ENCODE measurements at regions not wholly inside any gene's neighbourhood (a gene's known extent, or its start where the extent isn't known, plus 50 kb on each side); places are given as distances from the start of the nearest gene placed in this dataset.

DNA sequence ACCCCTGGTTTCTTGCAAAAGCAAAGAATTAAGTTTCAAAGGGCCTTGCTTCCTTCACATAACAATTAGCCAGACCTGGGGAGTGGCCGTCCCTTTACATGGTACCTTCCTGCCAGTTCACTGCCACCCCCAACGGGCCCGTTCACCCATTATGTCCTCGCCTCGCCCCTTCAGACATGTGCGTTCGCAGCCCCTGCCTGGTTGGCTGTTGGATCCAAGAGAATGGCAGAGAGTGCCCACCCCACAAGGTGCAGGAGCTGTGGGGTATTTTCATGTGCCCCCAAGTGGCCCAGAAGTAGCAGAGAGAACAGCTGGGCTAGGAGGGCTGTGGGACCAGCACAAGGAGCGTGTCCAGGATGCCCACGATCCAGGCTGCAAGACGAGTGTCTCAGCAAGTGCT lies 422.9 kb upstream of the SULF2 start:
- 92% methylated on average over 10 of the region's 10 CpGs for WGBS
- Histone ChIP-seq H3K4me1 (ENCODE audit: insufficient read depth, low read length) (peaks cover 3% of the 10 kb centered on the region; the same call in 1 of the 2 replicates), H3K27ac (ENCODE audit: low read depth, low read length) (no peak overlapping the region), H3K9me3 (ENCODE audit: insufficient read depth, low read depth, low read length) (no peaks in the 10 kb centered on the region), H3K9ac (ENCODE audit: low read depth, low read length) (no peak overlapping the region), H3K27me3 (ENCODE audit: insufficient read depth, low read length) (no peaks in the 10 kb centered on the region), H3K36me3 (ENCODE audit: insufficient read depth, low read length) (no peaks in the 10 kb centered on the region), H3K4me3 (ENCODE audit: low read length) (no peak overlapping the region)

DNA sequence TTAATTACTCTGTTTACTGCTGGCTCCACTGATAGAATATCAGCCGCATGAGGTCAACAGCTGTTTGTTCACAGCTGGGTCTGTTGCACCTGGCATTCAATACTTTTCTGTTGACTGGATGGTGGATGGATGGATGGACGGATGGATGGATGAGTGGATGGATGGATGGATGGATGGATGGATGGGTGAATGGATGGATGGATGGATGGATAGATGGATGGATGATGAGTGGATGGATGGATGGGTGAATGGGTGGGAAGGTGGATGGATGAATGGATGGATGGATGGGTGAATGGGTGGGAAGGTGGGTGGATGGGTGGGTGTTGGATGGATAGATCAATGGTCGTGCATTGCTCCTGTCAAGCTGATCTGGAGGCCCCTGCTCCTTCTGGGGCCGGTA lies 422.2 kb upstream of the SULF2 start:
- no peaks in the 10 kb centered on the region for H3K9me3 ChIP-seq (ENCODE audit: insufficient read depth, low read depth, low read length)
- no peak overlapping the region for H3K4me3 ChIP-seq (ENCODE audit: low read length)
- H3K4me1 ChIP-seq (ENCODE audit: insufficient read depth, low read length), result peaks cover 3% of the 10 kb centered on the region; the same call in 1 of the 2 replicates
- 90% methylated on average over 4 of the region's 4 CpGs for WGBS
- no peaks in the 10 kb centered on the region for H3K36me3 ChIP-seq (ENCODE audit: insufficient read depth, low read length)
- H3K9ac ChIP-seq (ENCODE audit: low read depth, low read length), result no peak overlapping the region
- no peaks in the 10 kb centered on the region for H3K27me3 ChIP-seq (ENCODE audit: insufficient read depth, low read length)
- H3K27ac ChIP-seq (ENCODE audit: low read depth, low read length), result no peak overlapping the region

DNA sequence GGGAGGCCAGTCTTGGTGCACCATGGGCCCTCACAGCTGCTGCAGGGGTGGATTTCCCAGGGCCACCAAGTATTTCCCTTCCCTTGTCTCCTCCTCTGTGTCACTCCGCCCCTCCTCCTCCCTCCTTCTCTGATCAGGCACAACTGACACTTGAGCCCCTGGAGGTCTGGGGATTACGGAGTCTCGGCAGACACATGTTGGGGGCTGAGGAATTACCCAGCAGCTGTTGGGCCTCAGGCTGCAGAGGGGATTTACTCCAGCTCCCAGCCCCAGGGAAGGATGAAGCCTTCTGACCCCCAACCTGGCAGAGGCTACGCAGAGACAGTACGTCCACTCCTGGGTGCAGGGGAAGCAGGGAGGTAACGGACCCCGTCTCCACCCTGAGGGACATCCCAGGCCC lies 420.5 kb upstream of the SULF2 start:
- 68% methylated on average over 7 of the region's 7 CpGs for WGBS
- no peak overlapping the region for H3K27ac ChIP-seq (ENCODE audit: low read depth, low read length)

DNA sequence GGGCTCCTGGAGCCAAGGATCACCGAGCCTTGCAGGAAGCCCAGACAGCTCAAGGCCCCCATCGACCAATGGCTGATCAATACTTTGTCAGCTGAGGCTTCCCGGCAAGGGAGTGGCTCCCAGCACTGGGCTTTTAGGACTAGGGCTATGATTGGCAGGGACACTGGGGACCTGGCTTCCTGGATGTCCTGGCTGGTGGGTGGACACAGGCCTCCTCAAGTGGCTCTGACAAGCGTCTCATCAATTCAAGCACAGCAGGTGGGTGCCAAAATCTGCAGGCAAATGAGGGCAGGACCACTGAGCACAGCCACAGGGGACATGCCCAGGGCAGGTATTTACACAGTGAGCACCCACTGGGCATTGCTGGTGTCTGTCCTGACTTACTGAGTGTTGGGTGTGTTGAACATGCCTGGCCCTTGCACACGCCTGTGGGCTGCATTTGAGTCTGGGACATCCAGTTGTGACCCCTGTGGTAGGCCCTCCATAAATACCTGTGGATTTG lies 420.1 kb upstream of the SULF2 start:
- Histone ChIP-seq H3K9me3 (ENCODE audit: insufficient read depth, low read depth, low read length) (no peaks in the 10 kb centered on the region), H3K27ac (ENCODE audit: low read depth, low read length) (no peak overlapping the region), H3K27me3 (ENCODE audit: insufficient read depth, low read length) (no peaks in the 10 kb centered on the region), H3K36me3 (ENCODE audit: insufficient read depth, low read length) (no peaks in the 10 kb centered on the region), H3K4me3 (ENCODE audit: low read length) (no peak overlapping the region), H3K4me1 (ENCODE audit: insufficient read depth, low read length) (peaks cover 3% of the 10 kb centered on the region; the same call in 1 of the 2 replicates), H3K9ac (ENCODE audit: low read depth, low read length) (no peak overlapping the region)
- 91% methylated on average over 5 of the region's 5 CpGs for WGBS

More for the DNA sequence above, 420.5 kb upstream of the SULF2 start:
- H3K9me3 ChIP-seq (ENCODE audit: insufficient read depth, low read depth, low read length), result no peaks in the 10 kb centered on the region
- H3K27me3 ChIP-seq (ENCODE audit: insufficient read depth, low read length), result no peaks in the 10 kb centered on the region
- H3K4me3 ChIP-seq (ENCODE audit: low read length), result no peak overlapping the region
- peaks cover 3% of the 10 kb centered on the region; the same call in 1 of the 2 replicates for H3K4me1 ChIP-seq (ENCODE audit: insufficient read depth, low read length)
- no peaks in the 10 kb centered on the region for H3K36me3 ChIP-seq (ENCODE audit: insufficient read depth, low read length)
- H3K9ac ChIP-seq (ENCODE audit: low read depth, low read length), result no peak overlapping the region

DNA sequence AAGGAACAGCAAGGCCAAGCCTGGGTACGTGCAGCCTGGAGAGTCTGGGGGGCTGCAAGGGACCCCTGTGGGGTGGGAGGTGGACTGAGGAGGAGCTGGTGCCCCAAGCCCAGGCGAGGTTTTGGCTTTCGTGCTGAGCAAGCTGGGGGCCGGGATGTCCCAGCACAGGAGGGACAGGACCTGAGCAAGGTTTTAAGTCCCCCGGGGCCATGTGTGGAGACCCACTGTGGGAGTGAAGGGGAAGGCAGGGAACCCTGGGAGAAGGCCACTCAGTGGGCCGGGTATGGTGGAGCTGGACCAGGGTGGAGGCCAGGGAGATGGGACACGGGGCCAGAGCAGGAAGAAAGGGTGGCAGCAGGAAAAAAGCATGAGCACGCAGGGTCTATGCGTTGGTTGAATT lies 419.2 kb upstream of the SULF2 start:
- H3K36me3 ChIP-seq (ENCODE audit: insufficient read depth, low read length), result no peaks in the 10 kb centered on the region
- H3K27me3 ChIP-seq (ENCODE audit: insufficient read depth, low read length), result no peaks in the 10 kb centered on the region
- H3K4me3 ChIP-seq (ENCODE audit: low read length), result no peak overlapping the region
- no peak overlapping the region for H3K27ac ChIP-seq (ENCODE audit: low read depth, low read length)
- H3K9ac ChIP-seq (ENCODE audit: low read depth, low read length), result no peak overlapping the region
- 94% methylated on average over 9 of the region's 9 CpGs for WGBS
- H3K9me3 ChIP-seq (ENCODE audit: insufficient read depth, low read depth, low read length), result no peaks in the 10 kb centered on the region
- peaks cover 3% of the 10 kb centered on the region; the same call in 1 of the 2 replicates for H3K4me1 ChIP-seq (ENCODE audit: insufficient read depth, low read length)

DNA sequence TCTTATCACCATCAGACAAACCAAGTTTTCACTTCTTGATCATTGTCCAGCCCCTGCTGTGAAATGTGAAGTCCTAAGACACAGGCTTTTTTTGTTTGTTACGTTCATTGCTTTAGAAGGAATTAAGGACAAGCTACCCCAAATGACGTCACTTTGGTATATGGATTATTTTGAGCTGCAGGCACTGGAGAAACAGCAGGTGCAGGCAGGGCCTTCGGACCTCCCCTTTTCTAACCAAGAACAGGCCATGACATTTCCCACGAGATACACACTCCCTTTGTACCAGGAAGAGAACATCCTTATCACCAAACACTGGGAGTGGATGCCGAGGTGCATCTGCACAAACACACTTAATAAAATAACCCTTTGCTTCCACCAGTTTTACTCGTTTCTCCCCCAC lies 418.0 kb upstream of the SULF2 start:
- Histone ChIP-seq H3K27me3 (ENCODE audit: insufficient read depth, low read length) (no peaks in the 10 kb centered on the region), H3K9ac (ENCODE audit: low read depth, low read length) (no peak overlapping the region), H3K9me3 (ENCODE audit: insufficient read depth, low read depth, low read length) (no peaks in the 10 kb centered on the region), H3K4me1 (ENCODE audit: insufficient read depth, low read length) (peaks cover 3% of the 10 kb centered on the region; the same call in 1 of the 2 replicates), H3K4me3 (ENCODE audit: low read length) (no peak overlapping the region), H3K36me3 (ENCODE audit: insufficient read depth, low read length) (no peaks in the 10 kb centered on the region), H3K27ac (ENCODE audit: low read depth, low read length) (no peak overlapping the region)
- 88% methylated on average over 6 of the region's 6 CpGs for WGBS

DNA sequence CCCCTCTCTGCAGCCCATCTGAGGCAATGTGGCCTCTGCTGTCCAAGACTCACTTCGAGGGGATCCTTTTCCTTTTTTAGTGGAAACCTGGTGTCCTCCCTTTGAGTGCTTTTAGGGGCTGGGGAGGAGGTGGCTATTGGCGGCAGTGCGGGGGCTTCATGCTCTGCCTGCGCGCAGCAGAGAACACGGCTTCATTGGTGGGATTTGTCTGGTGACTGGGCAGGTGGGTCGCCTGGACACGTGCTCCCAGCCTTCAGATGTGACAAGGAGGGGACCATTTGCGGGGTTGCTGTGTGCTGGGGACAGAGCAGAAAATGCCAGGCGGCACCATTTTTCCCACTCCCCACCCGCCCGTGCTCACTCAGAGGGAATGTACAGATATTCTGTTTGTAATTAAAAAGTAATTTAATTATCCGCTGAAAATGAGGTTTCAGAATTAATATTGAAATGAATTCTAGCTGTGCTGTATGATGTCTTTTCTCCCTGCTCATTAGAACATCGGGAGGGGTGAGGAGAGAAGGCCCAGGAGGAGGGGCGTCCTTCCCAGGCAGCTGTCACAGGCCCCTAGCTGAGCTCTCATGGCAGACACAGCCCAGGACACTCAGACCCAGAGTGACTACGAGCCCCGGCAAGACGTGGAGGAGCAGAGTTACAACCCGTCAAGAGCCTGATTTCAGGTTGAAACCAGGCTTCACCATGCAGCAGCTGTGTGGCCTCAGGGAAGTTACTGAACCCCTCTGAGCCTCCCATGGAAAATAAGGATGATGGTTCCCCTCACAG lies 417.2 kb upstream of the SULF2 start:
- H3K9ac ChIP-seq (ENCODE audit: low read depth, low read length), result no peak overlapping the region
- WGBS, result 92% methylated on average over 19 of the region's 19 CpGs
- no peak overlapping the region for H3K27ac ChIP-seq (ENCODE audit: low read depth, low read length)
- H3K9me3 ChIP-seq (ENCODE audit: insufficient read depth, low read depth, low read length), result no peaks in the 10 kb centered on the region
- no peaks in the 10 kb centered on the region for H3K27me3 ChIP-seq (ENCODE audit: insufficient read depth, low read length)
- H3K4me3 ChIP-seq (ENCODE audit: low read length), result no peak overlapping the region
- peaks cover 3% of the 10 kb centered on the region; the same call in 1 of the 2 replicates for H3K4me1 ChIP-seq (ENCODE audit: insufficient read depth, low read length)
- H3K36me3 ChIP-seq (ENCODE audit: insufficient read depth, low read length), result no peaks in the 10 kb centered on the region

DNA sequence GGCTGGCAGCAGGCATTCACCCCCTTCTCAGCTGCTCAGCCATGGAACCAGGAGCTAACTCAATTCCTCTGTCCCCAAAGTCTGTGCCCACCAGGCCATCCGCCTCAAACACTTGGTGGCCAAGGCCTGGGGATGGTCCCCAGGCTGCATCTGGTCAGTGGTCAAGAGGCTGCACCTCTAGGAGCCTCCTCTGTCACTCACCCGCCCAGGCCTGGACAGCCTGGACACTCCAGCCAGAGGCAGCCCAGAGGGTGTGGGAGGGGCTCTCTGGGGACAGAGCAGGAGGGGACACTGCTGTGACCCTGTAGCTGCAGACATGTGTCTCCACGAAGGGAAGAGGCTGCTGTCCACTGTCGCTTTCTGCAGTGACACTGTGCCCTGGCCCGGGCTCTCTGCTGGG lies 416.6 kb upstream of the SULF2 start:
- no peak overlapping the region for H3K9ac ChIP-seq (ENCODE audit: low read depth, low read length)
- no peak overlapping the region for H3K27ac ChIP-seq (ENCODE audit: low read depth, low read length)
- H3K36me3 ChIP-seq (ENCODE audit: insufficient read depth, low read length), result no peaks in the 10 kb centered on the region
- H3K4me3 ChIP-seq (ENCODE audit: low read length), result no peak overlapping the region
- H3K9me3 ChIP-seq (ENCODE audit: insufficient read depth, low read depth, low read length), result no peaks in the 10 kb centered on the region
- 92% methylated on average over 5 of the region's 5 CpGs for WGBS
- H3K4me1 ChIP-seq (ENCODE audit: insufficient read depth, low read length), result peaks cover 3% of the 10 kb centered on the region; the same call in 1 of the 2 replicates
- no peaks in the 10 kb centered on the region for H3K27me3 ChIP-seq (ENCODE audit: insufficient read depth, low read length)

DNA sequence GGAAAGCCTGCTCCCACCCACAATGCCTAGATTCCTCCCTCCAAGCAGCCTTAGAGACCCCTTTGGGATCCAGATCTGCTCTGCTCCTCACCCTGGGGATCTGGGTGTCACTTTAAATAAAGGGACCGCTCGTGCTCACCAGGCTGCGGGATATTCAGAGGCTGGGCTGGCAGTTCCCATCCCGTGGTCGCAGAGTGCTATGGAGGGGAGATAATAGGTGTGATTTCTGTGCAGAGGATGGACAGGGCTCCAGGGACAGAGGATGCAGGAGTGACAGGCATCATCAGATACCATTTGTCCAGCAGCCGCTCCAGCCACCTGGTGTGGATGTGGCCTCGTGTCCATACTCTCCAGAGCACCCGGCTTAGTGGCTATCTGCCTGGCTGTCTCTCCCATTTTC lies 415.9 kb upstream of the SULF2 start:
- Histone ChIP-seq H3K4me1 (ENCODE audit: insufficient read depth, low read length) (peaks cover 3% of the 10 kb centered on the region; the same call in 1 of the 2 replicates), H3K9me3 (ENCODE audit: insufficient read depth, low read depth, low read length) (no peaks in the 10 kb centered on the region), H3K4me3 (ENCODE audit: low read length) (no peak overlapping the region), H3K27me3 (ENCODE audit: insufficient read depth, low read length) (no peaks in the 10 kb centered on the region), H3K9ac (ENCODE audit: low read depth, low read length) (no peak overlapping the region), H3K27ac (ENCODE audit: low read depth, low read length) (no peak overlapping the region), H3K36me3 (ENCODE audit: insufficient read depth, low read length) (no peaks in the 10 kb centered on the region)
- WGBS, result 84% methylated on average over 8 of the region's 8 CpGs

DNA sequence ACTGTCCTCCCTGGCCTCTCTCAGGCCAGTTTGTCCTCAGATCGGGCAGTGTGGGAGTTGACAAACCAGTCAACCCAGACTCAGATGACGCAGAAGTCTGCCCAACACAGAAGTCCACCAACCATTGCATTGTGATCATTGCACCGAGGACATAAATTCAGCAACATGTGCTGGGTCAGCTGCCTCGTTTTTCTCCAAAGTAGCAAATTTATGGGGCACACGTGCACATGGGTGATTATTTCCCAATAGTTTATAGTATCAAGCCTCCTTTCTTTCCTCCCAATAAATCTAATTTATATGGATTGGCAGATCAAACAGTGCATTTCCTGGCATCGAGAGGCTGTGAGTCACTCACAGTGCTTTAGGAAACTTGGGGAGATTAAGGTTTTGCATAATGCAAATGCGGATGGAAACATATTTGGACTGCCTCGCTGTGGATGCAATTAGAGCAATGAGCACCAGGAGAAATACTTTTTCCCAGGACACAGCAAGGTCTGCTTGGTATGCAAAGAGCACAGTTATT lies 413.7 kb upstream of the SULF2 start:
- Histone ChIP-seq H3K4me1 (ENCODE audit: insufficient read depth, low read length) (no peaks in the 10 kb centered on the region; the same call in 1 of the 2 replicates), H3K27ac (ENCODE audit: low read depth, low read length) (no peak overlapping the region), H3K9me3 (ENCODE audit: insufficient read depth, low read depth, low read length) (no peaks in the 10 kb centered on the region), H3K27me3 (ENCODE audit: insufficient read depth, low read length) (no peaks in the 10 kb centered on the region), H3K9ac (ENCODE audit: low read depth, low read length) (no peak overlapping the region), H3K4me3 (ENCODE audit: low read length) (no peak overlapping the region), H3K36me3 (ENCODE audit: insufficient read depth, low read length) (no peaks in the 10 kb centered on the region)
- WGBS, result 92% methylated on average over 8 of the region's 8 CpGs

DNA sequence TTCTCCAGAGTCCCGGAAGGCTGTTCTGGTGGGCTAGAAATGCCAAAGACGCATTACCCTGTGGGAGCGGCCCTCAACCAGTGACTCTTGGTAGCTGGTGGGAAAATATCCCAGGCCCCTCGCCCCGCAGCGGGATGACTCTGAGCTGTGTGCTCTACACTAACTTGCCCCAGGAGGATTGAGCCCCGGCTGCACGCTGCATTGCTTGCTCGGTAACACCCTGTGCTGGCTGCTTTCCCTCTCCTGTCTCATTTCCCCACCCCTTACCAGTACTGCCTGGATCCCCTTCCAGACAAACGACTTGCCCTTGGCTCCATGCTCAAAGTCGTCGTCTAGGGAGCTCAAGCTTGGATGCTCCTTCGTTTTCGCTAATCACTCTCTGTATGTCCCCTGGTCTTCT lies 411.8 kb upstream of the SULF2 start:
- Histone ChIP-seq H3K9ac (ENCODE audit: low read depth, low read length) (no peak overlapping the region), H3K27ac (ENCODE audit: low read depth, low read length) (no peak overlapping the region), H3K9me3 (ENCODE audit: insufficient read depth, low read depth, low read length) (no peaks in the 10 kb centered on the region), H3K4me3 (ENCODE audit: low read length) (no peak overlapping the region), H3K36me3 (ENCODE audit: insufficient read depth, low read length) (no peaks in the 10 kb centered on the region), H3K4me1 (ENCODE audit: insufficient read depth, low read length) (no peaks in the 10 kb centered on the region; the same call in 1 of the 2 replicates), H3K27me3 (ENCODE audit: insufficient read depth, low read length) (no peaks in the 10 kb centered on the region)
- 91% methylated on average over 14 of the region's 14 CpGs for WGBS
